Activated naive CD4-positive, alpha-beta T cell treated with anti-CD3 and anti-CD28 coated beads, Interleukin-2, amount 50 U/mL, for 24 hours (primary cell): ENCODE measurements at regions not wholly inside any gene's neighbourhood (a gene's known extent, or its start where the extent isn't known, plus 50 kb on each side); places are given as distances from the start of the nearest gene placed in this dataset.
"Not testable (repeated sequence)": the region's sequence is repeated elsewhere in the genome, so short reads cannot be mapped to it uniquely, and the experiment has no call there.

Experiments used
- H3K27ac Mint-ChIP-seq: one replicate; pipeline ENCODE4 v1.8.0; 2021; ENCODE audit warnings: mild to moderate bottlenecking, mixed read lengths
- H3K27me3 Mint-ChIP-seq: one replicate; pipeline ENCODE4 v1.8.0; 2021; ENCODE audit warnings: mixed read lengths
- H3K36me3 Mint-ChIP-seq: one replicate; pipeline ENCODE4 v1.8.0; 2021; ENCODE audit warnings: mixed read lengths
- H3K4me1 Mint-ChIP-seq: one replicate; pipeline ENCODE4 v1.8.0; 2021; ENCODE audit warnings: mixed read lengths
- H3K4me3 Mint-ChIP-seq: one replicate; pipeline ENCODE4 v1.8.0; 2021; ENCODE audit warnings: mild to moderate bottlenecking, mixed read lengths
- H3K9me3 Mint-ChIP-seq: one replicate; pipeline ENCODE4 v1.8.0; 2021; ENCODE audit warnings: mixed read lengths

DNA sequence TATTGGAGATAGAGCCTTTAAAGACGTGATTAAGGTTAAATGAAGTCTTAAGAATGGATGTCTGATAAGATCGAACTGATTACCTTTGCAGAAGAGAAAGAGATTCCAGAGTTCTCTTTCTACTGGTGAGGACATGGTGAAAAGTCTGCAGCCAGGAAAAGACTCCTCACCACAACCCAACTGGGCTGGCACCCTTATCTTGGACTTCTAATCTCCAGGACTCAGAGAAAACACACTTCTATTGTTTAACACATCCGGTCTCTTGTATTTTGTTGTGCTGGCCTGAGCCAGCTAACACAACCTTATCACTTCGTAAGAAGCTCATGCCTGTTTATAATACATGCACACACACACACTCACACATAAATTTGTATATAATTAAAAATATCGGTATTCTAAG, 489.1 kb downstream of the PRDM9 start:
- Mint-ChIP-seq H3K4me3 (no peak overlapping the region), H3K4me1 (no peaks in the 10 kb centered on the region), H3K27me3 (no peaks in the 10 kb centered on the region), H3K36me3 (no peaks in the 10 kb centered on the region), H3K9me3 (peaks cover 9% of the 10 kb centered on the region), H3K27ac (no peak overlapping the region)

DNA sequence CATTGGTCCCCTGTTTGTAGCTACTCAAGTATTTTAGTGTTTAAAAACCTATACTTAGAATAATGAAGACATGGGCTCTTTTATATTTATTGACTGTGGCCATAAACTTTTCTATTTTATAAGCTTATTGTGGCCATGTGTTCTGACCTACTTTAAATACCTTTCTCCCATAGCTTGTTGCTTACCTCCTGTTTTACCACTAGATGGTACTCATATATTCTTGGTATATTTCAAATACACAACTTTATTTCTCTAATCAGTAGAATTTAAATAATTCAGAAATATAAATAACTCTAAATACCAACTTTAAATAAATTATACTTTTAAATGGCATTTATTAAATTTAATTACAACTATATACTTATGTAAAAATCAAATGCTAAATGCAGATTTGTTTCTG, 498.0 kb downstream of the PRDM9 start:
- Mint-ChIP-seq H3K9me3 (peaks cover 5% of the 10 kb centered on the region), H3K27ac (no peak overlapping the region), H3K36me3 (no peaks in the 10 kb centered on the region), H3K27me3 (no peaks in the 10 kb centered on the region), H3K4me1 (no peaks in the 10 kb centered on the region), H3K4me3 (no peak overlapping the region)

GRCh38 chr5:24017710-24018109, 510.3 kb downstream of the PRDM9 start:
- H3K27ac Mint-ChIP-seq, H3K4me1 Mint-ChIP-seq, H3K4me3 Mint-ChIP-seq, H3K9me3 Mint-ChIP-seq, H3K36me3 Mint-ChIP-seq, H3K27me3 Mint-ChIP-seq: not testable (repeated sequence)

- Mint-ChIP-seq H3K27me3 (no peaks in the 10 kb centered on the region), H3K9me3 (peaks cover 16% of the 10 kb centered on the region), H3K4me3 (no peak overlapping the region), H3K27ac (no peak overlapping the region), H3K4me1 (no peaks in the 10 kb centered on the region), H3K36me3 (no peaks in the 10 kb centered on the region)
Observed at GRCh38 chr5:24026288-24026687, 518.9 kb downstream of the PRDM9 start.

DNA sequence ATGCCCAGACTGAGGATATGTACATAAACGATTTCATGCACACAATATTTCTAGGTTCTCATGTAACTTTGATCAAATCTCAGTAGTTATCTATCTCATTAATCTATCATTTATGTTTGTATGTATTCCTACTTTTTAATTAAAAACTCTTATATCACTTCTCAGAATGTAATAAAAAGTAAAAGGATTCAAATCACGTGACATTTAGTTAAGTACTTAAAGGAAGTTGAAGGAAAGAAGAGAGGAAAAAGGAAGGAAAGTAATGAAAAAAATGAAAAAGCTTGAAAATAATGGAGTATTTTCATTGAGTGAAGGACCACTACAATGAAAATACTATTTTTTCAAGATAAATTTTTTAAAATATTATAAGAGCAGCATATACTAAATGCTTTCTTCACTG, 535.3 kb downstream of the PRDM9 start:
- peaks cover 20% of the 10 kb centered on the region for H3K9me3 Mint-ChIP-seq
- H3K4me3 Mint-ChIP-seq = no peak overlapping the region
- no peaks in the 10 kb centered on the region for H3K36me3 Mint-ChIP-seq
- no peak overlapping the region for H3K27ac Mint-ChIP-seq
- H3K27me3 Mint-ChIP-seq = no peaks in the 10 kb centered on the region
- no peaks in the 10 kb centered on the region for H3K4me1 Mint-ChIP-seq

DNA sequence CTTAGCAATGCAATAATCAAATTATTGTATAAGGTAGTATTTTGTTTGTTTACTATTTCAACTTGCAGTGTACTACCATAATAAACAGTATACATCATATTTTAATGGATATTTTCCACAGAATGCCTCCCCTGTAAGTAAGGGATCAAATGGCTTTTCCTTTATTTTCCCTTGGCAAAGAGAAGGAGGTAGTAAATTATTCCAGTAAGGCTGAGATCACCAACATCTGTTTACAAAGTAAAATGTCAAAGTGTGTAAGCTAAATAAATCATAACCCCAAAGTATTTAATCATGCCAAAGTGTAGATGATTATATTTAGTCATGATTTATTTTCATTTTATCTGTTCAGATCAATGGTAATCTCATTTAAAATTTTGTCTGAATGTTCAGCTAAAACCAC, 537.6 kb downstream of the PRDM9 start:
- no peaks in the 10 kb centered on the region for H3K36me3 Mint-ChIP-seq
- H3K27me3 Mint-ChIP-seq = no peaks in the 10 kb centered on the region
- H3K4me1 Mint-ChIP-seq = no peaks in the 10 kb centered on the region
- H3K9me3 Mint-ChIP-seq = peaks cover 21% of the 10 kb centered on the region
- H3K4me3 Mint-ChIP-seq = no peak overlapping the region
- no peak overlapping the region for H3K27ac Mint-ChIP-seq

DNA sequence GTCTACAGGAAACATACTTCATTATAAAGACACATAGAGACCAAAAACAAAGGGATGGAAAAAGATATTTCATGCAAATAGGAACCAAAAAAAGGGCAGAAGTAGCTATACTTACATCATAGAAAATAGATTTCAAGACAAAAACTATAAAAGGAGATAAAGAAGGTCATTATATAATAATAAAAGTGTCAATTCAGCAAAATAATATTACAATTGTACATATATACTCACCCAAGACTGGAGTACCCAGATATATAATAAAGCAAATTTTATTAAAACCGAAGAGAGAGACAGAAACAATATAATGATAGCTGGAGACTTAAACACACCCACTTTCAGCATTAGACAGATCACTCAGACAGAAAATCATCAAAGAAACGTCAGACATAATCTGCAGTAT, 546.3 kb downstream of the PRDM9 start:
- Mint-ChIP-seq H3K27ac (no peak overlapping the region), H3K27me3 (no peaks in the 10 kb centered on the region), H3K4me3 (no peak overlapping the region), H3K36me3 (no peaks in the 10 kb centered on the region), H3K4me1 (no peaks in the 10 kb centered on the region), H3K9me3 (peaks cover 12% of the 10 kb centered on the region)

DNA sequence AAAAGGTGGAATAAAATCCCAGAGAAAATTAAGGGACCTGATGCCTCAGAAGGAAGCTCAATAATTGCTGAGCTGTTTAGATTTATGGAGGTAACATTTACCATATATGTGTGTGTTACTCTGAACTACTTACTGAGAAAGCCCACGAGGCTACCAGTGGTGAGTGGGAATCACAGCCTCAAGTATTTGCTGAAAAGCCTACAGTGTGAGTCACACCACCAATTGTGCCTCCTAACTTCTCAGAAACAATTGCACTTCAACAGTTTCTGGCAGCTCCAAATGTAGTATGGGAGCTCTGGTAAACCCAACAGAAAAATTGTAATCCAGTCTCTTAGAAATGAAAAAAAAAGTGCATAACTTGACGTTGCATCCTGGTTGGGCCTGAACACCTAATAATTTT, 551.6 kb downstream of the PRDM9 start:
- peaks cover 8% of the 10 kb centered on the region for H3K9me3 Mint-ChIP-seq
- H3K27ac Mint-ChIP-seq = no peak overlapping the region
- no peaks in the 10 kb centered on the region for H3K4me1 Mint-ChIP-seq
- no peaks in the 10 kb centered on the region for H3K27me3 Mint-ChIP-seq
- no peak overlapping the region for H3K4me3 Mint-ChIP-seq
- no peaks in the 10 kb centered on the region for H3K36me3 Mint-ChIP-seq

DNA sequence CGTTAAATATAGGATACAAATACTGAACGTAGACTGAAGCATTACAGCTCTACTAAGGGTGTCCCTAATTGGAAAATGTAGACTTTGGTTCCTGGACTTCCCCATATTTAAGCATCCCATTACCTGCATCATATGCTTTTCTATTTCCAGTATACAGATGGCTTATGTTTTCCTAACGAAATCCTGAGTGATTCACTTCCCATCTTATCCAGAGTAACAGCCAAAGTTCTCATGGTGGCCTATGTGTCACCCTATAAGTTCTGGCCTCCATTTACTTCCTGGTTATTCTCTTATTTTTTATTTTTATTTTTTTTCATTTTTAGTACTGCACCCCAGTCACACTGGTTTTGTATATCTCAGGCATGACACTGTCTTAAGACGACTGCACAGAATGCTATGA, 552.3 kb downstream of the PRDM9 start:
- Mint-ChIP-seq H3K27ac (no peak overlapping the region), H3K9me3 (peaks cover 8% of the 10 kb centered on the region), H3K27me3 (no peaks in the 10 kb centered on the region), H3K36me3 (no peaks in the 10 kb centered on the region), H3K4me1 (no peaks in the 10 kb centered on the region), H3K4me3 (no peak overlapping the region)

GRCh38 chr5:24065779-24066178, 558.4 kb downstream of the PRDM9 start:
- H3K4me1 Mint-ChIP-seq = no peaks in the 10 kb centered on the region
- H3K4me3 Mint-ChIP-seq = no peak overlapping the region
- H3K36me3 Mint-ChIP-seq = no peaks in the 10 kb centered on the region
- H3K27me3 Mint-ChIP-seq = no peaks in the 10 kb centered on the region
- no peak overlapping the region for H3K27ac Mint-ChIP-seq
- H3K9me3 Mint-ChIP-seq = peaks cover 15% of the 10 kb centered on the region

- Mint-ChIP-seq H3K9me3 (peaks cover 10% of the 10 kb centered on the region), H3K4me1 (no peaks in the 10 kb centered on the region)
Observed at GRCh38 chr5:24067208-24067607, 559.8 kb downstream of the PRDM9 start.

GRCh38 chr5:24068524-24068923, 561.1 kb downstream of the PRDM9 start:
- Mint-ChIP-seq H3K4me3 (no peak overlapping the region), H3K4me1 (no peaks in the 10 kb centered on the region), H3K27ac (no peak overlapping the region), H3K27me3 (no peaks in the 10 kb centered on the region), H3K9me3 (peaks cover 10% of the 10 kb centered on the region), H3K36me3 (no peaks in the 10 kb centered on the region)

More at GRCh38 chr5:24067208-24067607, 559.8 kb downstream of the PRDM9 start:
- no peak overlapping the region for H3K27ac Mint-ChIP-seq
- H3K27me3 Mint-ChIP-seq = no peaks in the 10 kb centered on the region
- no peak overlapping the region for H3K4me3 Mint-ChIP-seq
- no peaks in the 10 kb centered on the region for H3K36me3 Mint-ChIP-seq

GRCh38 chr5:24073107-24073506, 565.7 kb downstream of the PRDM9 start:
- H3K4me3 Mint-ChIP-seq = no peak overlapping the region
- no peaks in the 10 kb centered on the region for H3K27me3 Mint-ChIP-seq

DNA sequence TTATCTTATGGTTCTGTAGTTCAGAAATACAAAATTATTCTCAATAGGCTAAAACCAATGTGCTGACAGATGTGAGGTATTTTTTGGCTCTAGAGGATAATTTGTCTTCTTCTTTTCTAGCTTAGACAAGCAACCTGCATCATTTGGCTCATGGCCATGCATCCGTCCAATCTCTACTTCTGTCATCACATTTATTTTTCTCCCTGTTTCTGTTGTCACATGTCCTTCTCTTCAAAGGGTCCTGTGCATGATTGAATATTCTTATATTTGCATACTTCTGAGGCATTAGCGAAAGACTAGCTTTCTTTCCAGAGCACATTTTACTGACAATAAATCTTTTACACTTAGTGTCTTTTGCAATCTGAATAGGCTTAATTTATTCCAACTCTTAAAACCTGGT, 564.7 kb downstream of the CDH10 start:
- Mint-ChIP-seq H3K36me3 (no peaks in the 10 kb centered on the region), H3K4me1 (no peaks in the 10 kb centered on the region), H3K27me3 (no peaks in the 10 kb centered on the region), H3K4me3 (no peak overlapping the region), H3K27ac (no peak overlapping the region), H3K9me3 (no peaks in the 10 kb centered on the region)

More at GRCh38 chr5:24073107-24073506, 565.7 kb downstream of the PRDM9 start:
- Mint-ChIP-seq H3K4me1 (no peaks in the 10 kb centered on the region), H3K27ac (no peak overlapping the region), H3K36me3 (no peaks in the 10 kb centered on the region), H3K9me3 (peaks cover 10% of the 10 kb centered on the region)

DNA sequence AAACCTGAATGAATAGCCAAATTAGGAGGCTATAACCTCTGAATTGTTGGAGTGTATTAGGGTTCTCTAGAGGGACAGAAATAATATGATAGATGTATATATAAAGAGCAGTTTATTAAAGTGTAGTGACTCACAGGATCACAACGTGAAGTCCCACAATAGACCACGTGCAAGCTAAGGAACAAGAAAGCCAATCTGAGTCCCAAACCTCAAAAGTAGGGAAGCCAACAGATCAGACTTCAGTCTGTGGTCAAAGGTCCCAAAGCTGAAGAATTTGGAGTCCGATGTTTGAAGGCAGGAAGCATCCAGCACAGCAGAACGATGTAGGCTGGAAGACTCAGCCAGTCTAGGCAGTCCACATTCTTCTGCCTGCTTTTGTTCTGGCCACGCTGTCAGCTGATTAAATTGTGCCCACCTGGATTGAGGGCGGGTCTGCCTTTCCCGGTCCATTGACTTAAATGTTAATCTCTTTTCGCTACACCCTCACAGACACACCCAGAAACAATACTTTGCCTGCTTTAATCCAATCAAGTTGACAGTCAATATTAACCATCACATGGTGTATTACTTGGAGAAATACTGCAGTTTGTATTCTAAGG, 550.6 kb downstream of the CDH10 start:
- Mint-ChIP-seq H3K36me3 (no peaks in the 10 kb centered on the region), H3K27me3 (no peaks in the 10 kb centered on the region), H3K27ac (no peak overlapping the region), H3K9me3 (peaks cover 17% of the 10 kb centered on the region), H3K4me3 (no peak overlapping the region), H3K4me1 (no peaks in the 10 kb centered on the region)

GRCh38 chr5:24102010-24102409, 542.8 kb downstream of the CDH10 start:
- Mint-ChIP-seq H3K27me3 (no peaks in the 10 kb centered on the region), H3K4me1 (no peaks in the 10 kb centered on the region), H3K4me3 (no peak overlapping the region), H3K9me3 (peaks cover 16% of the 10 kb centered on the region), H3K27ac (no peak overlapping the region), H3K36me3 (no peaks in the 10 kb centered on the region)

DNA sequence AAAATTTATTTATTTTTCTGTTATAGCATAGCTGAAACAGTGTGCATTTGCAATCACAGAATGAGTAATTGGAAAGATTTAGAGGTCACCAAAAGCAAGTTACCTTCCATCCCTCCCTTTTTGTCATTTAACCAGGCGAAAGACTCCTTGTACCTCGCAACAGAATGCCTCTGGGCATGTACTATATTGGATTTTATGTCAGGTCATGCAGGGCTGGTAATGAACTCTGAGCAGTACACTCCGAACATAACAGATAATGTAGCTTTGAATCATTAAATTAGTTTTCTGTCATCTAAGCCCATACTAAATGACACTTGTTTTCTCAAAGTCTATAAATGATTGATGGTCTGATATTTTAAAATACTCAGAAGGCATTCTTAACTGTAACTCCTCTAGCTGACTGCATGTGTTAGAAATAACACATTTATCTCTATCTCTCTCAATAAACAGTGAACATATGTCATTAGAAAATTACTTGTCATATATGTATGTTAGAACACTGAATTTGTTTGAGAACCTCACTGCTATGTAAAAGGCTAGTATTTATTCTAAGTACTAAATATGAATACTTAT, 541.2 kb downstream of the CDH10 start:
- Mint-ChIP-seq H3K27me3 (no peaks in the 10 kb centered on the region), H3K36me3 (no peaks in the 10 kb centered on the region), H3K4me1 (no peaks in the 10 kb centered on the region), H3K9me3 (peaks cover 6% of the 10 kb centered on the region), H3K4me3 (no peak overlapping the region), H3K27ac (no peak overlapping the region)
